Breast epithelium (tissue), 3 donors: ENCODE measurements at regions not wholly inside any gene's neighbourhood (a gene's known extent, or its start where the extent isn't known, plus 50 kb on each side); places are given as distances from the start of the nearest gene placed in this dataset.

Source experiments
- POLR2A ChIP-seq: fragments of 450-650 bp; IDR thresholded peaks from one replicate; pipeline ENCODE4 v1.6.1; 2016; ENCODE audit warnings: antibody characterized with exemption, mild to moderate bottlenecking, moderate library complexity
- TF ChIP-seq, protein P1 (sequence below), 3 donors: fragments of 450-650 bp; IDR thresholded peaks; one replicate each; pipeline ENCODE4 v1.5.1; 2016 to 2017; ENCODE audit warnings: antibody characterized with exemption in 3 of 3, mild to moderate bottlenecking in 3 of 3, moderate library complexity in 3 of 3

- TF ChIP-seq, protein P1, sequence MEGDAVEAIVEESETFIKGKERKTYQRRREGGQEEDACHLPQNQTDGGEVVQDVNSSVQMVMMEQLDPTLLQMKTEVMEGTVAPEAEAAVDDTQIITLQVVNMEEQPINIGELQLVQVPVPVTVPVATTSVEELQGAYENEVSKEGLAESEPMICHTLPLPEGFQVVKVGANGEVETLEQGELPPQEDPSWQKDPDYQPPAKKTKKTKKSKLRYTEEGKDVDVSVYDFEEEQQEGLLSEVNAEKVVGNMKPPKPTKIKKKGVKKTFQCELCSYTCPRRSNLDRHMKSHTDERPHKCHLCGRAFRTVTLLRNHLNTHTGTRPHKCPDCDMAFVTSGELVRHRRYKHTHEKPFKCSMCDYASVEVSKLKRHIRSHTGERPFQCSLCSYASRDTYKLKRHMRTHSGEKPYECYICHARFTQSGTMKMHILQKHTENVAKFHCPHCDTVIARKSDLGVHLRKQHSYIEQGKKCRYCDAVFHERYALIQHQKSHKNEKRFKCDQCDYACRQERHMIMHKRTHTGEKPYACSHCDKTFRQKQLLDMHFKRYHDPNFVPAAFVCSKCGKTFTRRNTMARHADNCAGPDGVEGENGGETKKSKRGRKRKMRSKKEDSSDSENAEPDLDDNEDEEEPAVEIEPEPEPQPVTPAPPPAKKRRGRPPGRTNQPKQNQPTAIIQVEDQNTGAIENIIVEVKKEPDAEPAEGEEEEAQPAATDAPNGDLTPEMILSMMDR (IDR thresholded peaks at IDR 0.05), result no peak
- TF ChIP-seq POLR2A, result no peak
Measured at GRCh38 chr14:44131861-44132260, 375.2 kb downstream of the FSCB start.
